H9 (cell line): ENCODE measurements at regions not wholly inside any gene's neighbourhood (a gene's known extent, or its start where the extent isn't known, plus 50 kb on each side); places are given as distances from the start of the nearest gene placed in this dataset.

Source experiments
- DNase-seq: peaks from one replicate; pipeline ENCODE4 v3.0.0-alpha.2; 2017
- H2AFZ ChIP-seq: one replicate; pipeline ENCODE4 v1.6.1; 2013; ENCODE audit warnings: mild to moderate bottlenecking, low read length, control low read depth, moderate library complexity
- H2AK5ac ChIP-seq: 2 replicates; pipeline ENCODE4 v1.6.1; 2013; ENCODE audit warnings: low read length, control low read depth, mixed read lengths; ENCODE audit not compliant: insufficient read length
- H2BK120ac ChIP-seq: one replicate; pipeline ENCODE4 v1.6.1; 2013; ENCODE audit warnings: low read depth, mild to moderate bottlenecking, low read length, control low read depth, inconsistent platforms; ENCODE audit not compliant: poor library complexity, severe bottlenecking
- H2BK12ac ChIP-seq: 2 replicates; pipeline ENCODE4 v1.6.1; 2013; ENCODE audit warnings: low read length, control low read depth, mixed read lengths, low read depth; ENCODE audit not compliant: insufficient read length
- H2BK15ac ChIP-seq: 2 replicates; pipeline ENCODE4 v1.6.1; 2013; ENCODE audit warnings: low read depth, low read length, control low read depth
- H2BK20ac ChIP-seq: one replicate; pipeline ENCODE4 v1.6.1; 2013; ENCODE audit warnings: low read depth, mild to moderate bottlenecking, low read length, control low read depth, inconsistent platforms; ENCODE audit not compliant: poor library complexity, severe bottlenecking
- H2BK5ac ChIP-seq: 2 replicates; pipeline ENCODE4 v1.6.1; 2013; ENCODE audit warnings: low read length, control low read depth, mixed read lengths; ENCODE audit not compliant: insufficient read length
- H3K14ac ChIP-seq: 2 replicates; pipeline ENCODE4 v1.6.1; 2013; ENCODE audit warnings: low read length, control low read depth; ENCODE audit not compliant: insufficient read depth
- H3K18ac ChIP-seq: 2 replicates; pipeline ENCODE4 v1.6.1; 2013; ENCODE audit warnings: low read depth, mild to moderate bottlenecking, mixed read lengths, low read length, control low read depth; ENCODE audit not compliant: insufficient read length
- H3K23ac ChIP-seq: 2 replicates; pipeline ENCODE4 v1.6.1; 2013; ENCODE audit warnings: low read length, control low read depth, mixed read lengths, low read depth; ENCODE audit not compliant: insufficient read length
- H3K23me2 ChIP-seq: 2 replicates; pipeline ENCODE4 v1.6.1; 2013; ENCODE audit warnings: low read depth, mild to moderate bottlenecking, mixed read lengths, low read length, control low read depth; ENCODE audit not compliant: insufficient read length, poor library complexity, severe bottlenecking
- H3K27ac ChIP-seq: 2 replicates; pipeline ENCODE4 v1.5.1; 2013; ENCODE audit warnings: low read length, control low read depth, mixed read lengths, low read depth; ENCODE audit not compliant: insufficient read length
- H3K27me3 ChIP-seq: 2 replicates; pipeline ENCODE4 v1.6.1; 2013; ENCODE audit warnings: low read length, control low read depth, inconsistent platforms; ENCODE audit not compliant: insufficient read depth
- H3K4ac ChIP-seq: 2 replicates; pipeline ENCODE4 v1.6.1; 2013; ENCODE audit warnings: low read depth, mild to moderate bottlenecking, control low read depth, inconsistent platforms, low read length, moderate library complexity
- H3K4me1 ChIP-seq: 2 replicates; pipeline ENCODE4 v1.6.1; 2013; ENCODE audit warnings: low read length, control low read depth, inconsistent platforms; ENCODE audit not compliant: insufficient read depth
- H3K4me2 ChIP-seq: 2 replicates; pipeline ENCODE4 v1.6.1; 2013; ENCODE audit warnings: low read length, control low read depth, mixed read lengths; ENCODE audit not compliant: insufficient read length, insufficient read depth
- H3K56ac ChIP-seq: 2 replicates; pipeline ENCODE4 v1.6.1; 2013; ENCODE audit warnings: low read depth, mild to moderate bottlenecking, mixed read lengths, low read length, control low read depth; ENCODE audit not compliant: insufficient read length
- H3K79me1 ChIP-seq: 2 replicates; pipeline ENCODE4 v1.6.1; 2013; ENCODE audit warnings: low read depth, mild to moderate bottlenecking, moderate library complexity, low read length, control low read depth, inconsistent platforms; ENCODE audit not compliant: insufficient read depth, poor library complexity, severe bottlenecking
- H3K79me2 ChIP-seq: 2 replicates; pipeline ENCODE4 v1.6.1; 2013; ENCODE audit warnings: low read length, control low read depth, inconsistent platforms; ENCODE audit not compliant: insufficient read depth
- H3K9ac ChIP-seq: 2 replicates; pipeline ENCODE4 v1.6.1; 2013; ENCODE audit warnings: low read length, control low read depth, mixed read lengths; ENCODE audit not compliant: insufficient read length; ENCODE audit errors: extremely low read depth
- H3K9me3 ChIP-seq: one replicate; pipeline ENCODE4 v1.6.1; 2013; ENCODE audit warnings: low read depth, low read length, inconsistent platforms; ENCODE audit not compliant: control insufficient read depth
- H3T11ph ChIP-seq: one replicate; pipeline ENCODE4 v1.6.1; 2013; ENCODE audit warnings: mild to moderate bottlenecking, low read length, control low read depth, inconsistent platforms
- H4K20me1 ChIP-seq: one replicate; pipeline ENCODE4 v1.6.1; 2013; ENCODE audit not compliant: control insufficient read depth, insufficient read length, insufficient read depth
- H4K5ac ChIP-seq: 2 replicates; pipeline ENCODE4 v1.6.1; 2013; ENCODE audit warnings: low read depth, mild to moderate bottlenecking, mixed read lengths, low read length, control low read depth; ENCODE audit not compliant: insufficient read length
- H4K8ac ChIP-seq: replicated peaks from 2 replicates; pipeline ENCODE4 v1.6.1; 2013; ENCODE audit warnings: low read length, control low read depth, mixed read lengths, low read depth; ENCODE audit not compliant: insufficient read length
- H4K91ac ChIP-seq: 2 replicates; pipeline ENCODE4 v1.6.1; 2013; ENCODE audit warnings: low read depth, mild to moderate bottlenecking, moderate library complexity, mixed read lengths, low read length, control low read depth; ENCODE audit not compliant: insufficient read length
- H3K27ac Mint-ChIP-seq, 3 experiments: 2 replicates in 2 of 3; 3 replicates in 1 of 3; pipeline ENCODE4 v1.8.0; 2020 to 2021; ENCODE audit warnings: mixed read lengths in 3 of 3, mild to moderate bottlenecking in 1 of 3, moderate library complexity in 1 of 3
- H3K27me3 Mint-ChIP-seq: 2 replicates; pipeline ENCODE4 v1.8.0; 2021; ENCODE audit warnings: low read depth, mild to moderate bottlenecking, moderate library complexity, mixed read lengths
- H3K36me3 Mint-ChIP-seq, 3 experiments: 2 replicates in 2 of 3; 3 replicates in 1 of 3; pipeline ENCODE4 v1.8.0; 2020 to 2021; ENCODE audit warnings: low read depth in 3 of 3, mixed read lengths in 3 of 3; ENCODE audit not compliant: insufficient read depth in 1 of 3
- H3K4me1 Mint-ChIP-seq, 2 experiments: 2 replicates each; pipeline ENCODE4 v1.8.0; 2020; ENCODE audit warnings: mixed read lengths in 2 of 2
- H3K4me3 Mint-ChIP-seq, 2 experiments: 2 replicates in 1 of 2; 3 replicates in 1 of 2; pipeline ENCODE4 v1.8.0; 2020 to 2021; ENCODE audit warnings: mild to moderate bottlenecking in 2 of 2, mixed read lengths in 2 of 2, moderate library complexity in 1 of 2
- H3K9me3 Mint-ChIP-seq, 2 experiments: 2 replicates in 1 of 2; 3 replicates in 1 of 2; pipeline ENCODE4 v1.8.0; 2020; ENCODE audit warnings: mild to moderate bottlenecking in 2 of 2, mixed read lengths in 2 of 2, moderate library complexity in 1 of 2
- CTCF ChIP-seq: fragments of 200-600 bp; sonication (generic); conservative IDR thresholded peaks from 3 replicates; pipeline ENCODE4 v1.8.0; 2021; ENCODE audit warnings: antibody characterized with exemption, mild to moderate bottlenecking
- WGBS: extraction: QIAGEN DNeasy Blood & Tissue Kit; methylation state at CpG from one replicate; pipeline ENCODE4 v1.1.7; 2013; ENCODE audit warnings: missing lambda C conversion rate, low lambda C conversion rate, mixed read lengths; ENCODE audit not compliant: insufficient read length; ENCODE audit errors: extremely low coverage; 5-methylcytosine and 5-hydroxymethylcytosine counted together

GRCh38 chr13:97766749-97767148 is 186.7 kb upstream of the IPO5 start:
- Histone ChIP-seq H3K4ac (no peak overlapping the region), H3K79me1 (no peaks in the 10 kb centered on the region), H2BK5ac (no peak overlapping the region), H3K9ac (no peak overlapping the region), H3K23ac (no peak overlapping the region), H3K27ac (no peak overlapping the region), H2BK20ac (no peak overlapping the region), H3K56ac (no peak overlapping the region), H3K23me2 (no peaks in the 10 kb centered on the region), H2AFZ (no peak overlapping the region), H3K79me2 (no peaks in the 10 kb centered on the region), H3K18ac (no peak overlapping the region), H3T11ph (no peak overlapping the region), H2AK5ac (no peak overlapping the region), H2BK15ac (no peak overlapping the region), H3K4me2 (no peak overlapping the region), H4K20me1 (no peaks in the 10 kb centered on the region), H4K91ac (no peak overlapping the region), H3K4me1 (no peaks in the 10 kb centered on the region), H3K27me3 (no peaks in the 10 kb centered on the region), H2BK120ac (no peak overlapping the region), H4K8ac (no peak overlapping the region), H3K14ac (no peak overlapping the region), H4K5ac (no peak overlapping the region), H3K9me3 (no peaks in the 10 kb centered on the region), H2BK12ac (no peak overlapping the region)
- Mint-ChIP-seq H3K36me3 (no peaks in the 10 kb centered on the region; a peak in 1 of 7 replicates), H3K4me3 (no peak overlapping the region), H3K4me1 (no peaks in the 10 kb centered on the region), H3K27ac (no peak overlapping the region), H3K9me3 (peaks cover 5% of the 10 kb centered on the region in 2 experiments; a peak in 4 of 5 replicates), H3K27me3 (no peaks in the 10 kb centered on the region)
- WGBS = no CpG with 5 or more reads among the region's 1 CpG
- no peak for TF ChIP-seq CTCF
- DNase-seq = no peak
